ENCODE measurements at regions not wholly inside any gene's neighbourhood (a gene's known extent, or its start where the extent isn't known, plus 50 kb on each side); places are given as distances from the start of the nearest gene placed in this dataset.

- TF ChIP-seq CHD2 (IDR thresholded peaks at IDR 0.05; ENCODE audit: low read length, partially characterized antibody) (no peak), GABPA (IDR thresholded peaks at IDR 0.05; ENCODE audit: low read depth) (no peak), JUND (IDR thresholded peaks at IDR 0.05) (no peak)
- H3F3A ChIP-seq (replicated peaks; ENCODE audit: insufficient read depth): no peaks in the 10 kb centered on the region
- no peak overlapping the region for H2AFZ ChIP-seq (ENCODE audit: low read depth)
- ChIA-PET CTCF (interaction anchor here (1.3 to 11.3 kb wide), 4 partner anchors 7 to 460 kb away, joined by 3 to 158 read pairs (median 25); no protein-coding TSS in a partner anchor), POLR2A (no interaction called here)
- H3K36me3 ChIP-seq (replicated peaks in 1 of 2; ENCODE audit: control insufficient read depth in 1 of 2, insufficient read depth in 2 of 2, low read length in 1 of 2): no peaks in the 10 kb centered on the region
- H3K9me3 ChIP-seq: no peaks in the 10 kb centered on the region
- H4K20me1 ChIP-seq (ENCODE audit: insufficient read depth): no peaks in the 10 kb centered on the region
- no peak overlapping the region for H3K4me2 ChIP-seq
- WGBS (ENCODE audit: low lambda C conversion rate): 54% methylated on average over 6 of the region's 6 CpGs
- no peaks in the 10 kb centered on the region for H3K9me2 ChIP-seq
- no peak overlapping the region for H3K4me3 ChIP-seq (ENCODE audit: low read depth in 2 of 2, low read length in 1 of 2)
- no peaks in the 10 kb centered on the region; a peak in 1 of 4 replicates for H3K4me1 ChIP-seq (ENCODE audit: control insufficient read depth in 1 of 2, insufficient read depth in 2 of 2, low read depth in 1 of 2, low read length in 1 of 2)
- H3K9ac ChIP-seq: no peak overlapping the region
- H3K79me2 ChIP-seq (ENCODE audit: insufficient read depth): no peaks in the 10 kb centered on the region
- H3K27me3 ChIP-seq (ENCODE audit: insufficient read depth): no peaks in the 10 kb centered on the region
- no peak for DNase-seq
- H3K27ac ChIP-seq (ENCODE audit: low read depth in 2 of 2, low read length in 1 of 2): no peak overlapping the region
Measured at GRCh38 chr2:136376798-136377211, 258.9 kb upstream of the CXCR4 start.

GRCh38 chr2:136376211-136376610 lies 258.3 kb upstream of the CXCR4 start:
- Histone ChIP-seq H3K27me3 (ENCODE audit: insufficient read depth) (no peaks in the 10 kb centered on the region), H3K4me2 (no peak overlapping the region), H4K20me1 (ENCODE audit: insufficient read depth) (no peaks in the 10 kb centered on the region), H2AFZ (ENCODE audit: low read depth) (no peak overlapping the region), H3K79me2 (ENCODE audit: insufficient read depth) (no peaks in the 10 kb centered on the region), H3K4me1 (ENCODE audit: control insufficient read depth in 1 of 2, insufficient read depth in 2 of 2, low read depth in 1 of 2, low read length in 1 of 2) (no peaks in the 10 kb centered on the region; a peak in 1 of 4 replicates), H3F3A (replicated peaks; ENCODE audit: insufficient read depth) (no peaks in the 10 kb centered on the region), H3K9me2 (no peaks in the 10 kb centered on the region), H3K4me3 (ENCODE audit: low read depth in 2 of 2, low read length in 1 of 2) (no peak overlapping the region), H3K9me3 (no peaks in the 10 kb centered on the region), H3K36me3 (replicated peaks in 1 of 2; ENCODE audit: control insufficient read depth in 1 of 2, insufficient read depth in 2 of 2, low read length in 1 of 2) (no peaks in the 10 kb centered on the region), H3K27ac (ENCODE audit: low read depth in 2 of 2, low read length in 1 of 2) (no peak overlapping the region), H3K9ac (no peak overlapping the region)
- TF ChIP-seq REST (IDR thresholded peaks at IDR 0.05; ENCODE audit: low read depth, low read length) (no peak), GATA2 (CRISPR knock-in tag; IDR thresholded peaks at IDR 0.05) (no peak), IRF3 (IDR thresholded peaks at IDR 0.05; ENCODE audit: low read depth, low read length) (no peak), USF1 (IDR thresholded peaks at IDR 0.05; ENCODE audit: borderline replicate concordance, low read depth) (no peak), NFIC (IDR thresholded peaks at IDR 0.05; ENCODE audit: borderline replicate concordance) (no peak), JUND (IDR thresholded peaks at IDR 0.05) (no peak), RFX5 (IDR thresholded peaks at IDR 0.05; ENCODE audit: low read length) (no peak), NRF1 (IDR thresholded peaks at IDR 0.05; ENCODE audit: low read depth, low read length) (no peak), RCOR1 (IDR thresholded peaks at IDR 0.05; ENCODE audit: low read length) (no peak), MXI1 (IDR thresholded peaks at IDR 0.05; ENCODE audit: low read depth, low read length) (no peak), FOSL2 (IDR thresholded peaks at IDR 0.05; ENCODE audit: borderline replicate concordance, low read depth) (no peak)
- 71% methylated on average over 5 of the region's 6 CpGs for whole genome bisulfite sequencing (ENCODE audit: low lambda C conversion rate)
- CTCF ChIA-PET: interaction anchor here (1.3 to 11.3 kb wide), 3 partner anchors 8 to 460 kb away, joined by 4 to 158 read pairs (median 46); no protein-coding TSS in a partner anchor
- no peak for DNase-seq
- POLR2A ChIA-PET: no interaction called here
